Loucy (cell line): ENCODE measurements at regions not wholly inside any gene's neighbourhood (a gene's known extent, or its start where the extent isn't known, plus 50 kb on each side); places are given as distances from the start of the nearest gene placed in this dataset.

Experiments
- CTCF ChIP-seq: fragments of 200-600 bp; sonication (generic); conservative IDR thresholded peaks from 2 replicates; pipeline ENCODE4 v1.5.1; 2014; ENCODE audit warnings: mild to moderate bottlenecking, antibody characterized with exemption, low read length
- EZH2phosphoT487 ChIP-seq: fragments of 200-600 bp; IDR thresholded peaks from 2 replicates; pipeline ENCODE4 v1.6.1; 2018; ENCODE audit warnings: antibody characterized with exemption, mild to moderate bottlenecking, moderate library complexity, borderline replicate concordance

GRCh38 chr4:181897935-181898334 is 345.3 kb upstream of the TENM3 start:
- TF ChIP-seq CTCF (no peak), EZH2phosphoT487 (no peak)
